H1 (cell line): ENCODE measurements at regions not wholly inside any gene's neighbourhood (a gene's known extent, or its start where the extent isn't known, plus 50 kb on each side); places are given as distances from the start of the nearest gene placed in this dataset.

Experiments
- ATF3 ChIP-seq: IDR thresholded peaks from 2 replicates; pipeline ENCODE4 v1.6.1; 2011; ENCODE audit warnings: low read depth, mild to moderate bottlenecking, low read length; ENCODE audit not compliant: insufficient read depth

DNA sequence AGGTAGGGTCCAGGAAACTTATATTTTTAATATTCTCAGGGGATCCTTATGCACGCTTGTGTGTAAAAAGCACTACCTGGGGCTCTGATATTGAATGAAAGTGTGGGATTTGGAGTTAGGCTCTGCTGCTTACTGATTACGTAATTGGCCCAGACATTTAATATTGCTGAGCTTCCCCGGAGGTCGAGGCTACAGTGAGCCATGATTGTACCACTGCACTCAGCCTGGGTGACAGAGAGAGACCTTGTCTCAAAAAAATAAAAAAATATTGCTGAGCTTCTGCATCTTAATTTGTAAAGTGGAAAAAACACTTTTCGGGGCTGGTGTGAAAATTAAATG is 62.2 kb upstream of the KIF26B start (continued):
- TF ChIP-seq ATF3 = no peak
